ENCODE measurements at regions not wholly inside any gene's neighbourhood (a gene's known extent, or its start where the extent isn't known, plus 50 kb on each side); places are given as distances from the start of the nearest gene placed in this dataset.

- TF ChIP-seq ATF3 (IDR thresholded peaks at IDR 0.05; ENCODE audit: insufficient read depth, low read depth, low read length), result no peak
- TF ChIP-seq SUZ12 (IDR thresholded peaks at IDR 0.05; ENCODE audit: low read length), result no peak
- TF ChIP-seq SP4 (IDR thresholded peaks at IDR 0.05; ENCODE audit: low read length), result no peak
Measured at GRCh38 chr1:232894436-232894835, 56.0 kb upstream of the NTPCR start (continued).
